IMR-90 (cell line): ENCODE measurements at regions not wholly inside any gene's neighbourhood (a gene's known extent, or its start where the extent isn't known, plus 50 kb on each side); places are given as distances from the start of the nearest gene placed in this dataset.

Experiments used
- FOS ChIP-seq: fragments of 150-350 bp; IDR thresholded peaks from 2 replicates; pipeline ENCODE4 v1.6.1; 2016; ENCODE audit warnings: low read depth, low read length
- MXI1 ChIP-seq: IDR thresholded peaks from 2 replicates; pipeline ENCODE4 v1.6.1; 2012; ENCODE audit warnings: low read depth, mild to moderate bottlenecking, low read length, moderate library complexity, borderline replicate concordance
- POLR2A ChIP-seq: IDR thresholded peaks from 2 replicates; pipeline ENCODE4 v1.6.1; 2012; ENCODE audit warnings: mild to moderate bottlenecking, low read depth, low read length
- TF ChIP-seq, protein P1 (sequence below): conservative IDR thresholded peaks from 2 replicates; pipeline ENCODE4 v1.5.1; 2012; ENCODE audit warnings: mild to moderate bottlenecking, low read depth, low read length, improper control_type of control experiment
- TF ChIP-seq, protein P2 (sequence below): fragments of 150-350 bp; IDR thresholded peaks from 2 replicates; pipeline ENCODE4 v1.6.1; 2016; ENCODE audit warnings: low read depth, mild to moderate bottlenecking, low read length, moderate library complexity, borderline replicate concordance

DNA sequence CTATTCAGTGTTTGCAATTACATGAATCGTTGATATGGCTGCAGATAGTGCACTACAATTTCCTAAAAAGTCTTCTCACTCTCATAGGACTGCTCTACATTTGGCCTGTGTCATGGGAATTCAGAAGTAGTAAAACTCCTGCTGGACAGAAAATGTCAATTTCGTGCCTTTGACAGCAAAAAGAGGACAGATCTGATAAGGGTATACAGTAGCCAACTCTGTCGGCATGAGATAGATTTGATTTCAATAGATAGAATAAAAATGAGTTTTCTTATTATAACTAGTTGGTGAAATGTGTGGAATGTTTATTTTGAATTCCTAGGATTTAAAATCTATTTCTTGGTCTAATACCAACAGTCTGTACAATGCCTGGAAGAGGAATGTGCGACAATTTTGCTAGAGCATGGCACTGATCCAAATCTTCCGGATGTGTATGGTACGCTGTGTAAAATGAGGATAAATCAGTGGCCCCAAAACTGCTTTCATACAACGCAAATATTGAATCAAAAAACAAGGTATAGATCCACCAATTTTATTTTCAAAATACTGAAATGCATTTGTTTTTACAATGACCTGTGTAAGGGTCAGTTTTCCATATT is 133.5 kb upstream of the CDK13 start:
- TF ChIP-seq, protein P1, sequence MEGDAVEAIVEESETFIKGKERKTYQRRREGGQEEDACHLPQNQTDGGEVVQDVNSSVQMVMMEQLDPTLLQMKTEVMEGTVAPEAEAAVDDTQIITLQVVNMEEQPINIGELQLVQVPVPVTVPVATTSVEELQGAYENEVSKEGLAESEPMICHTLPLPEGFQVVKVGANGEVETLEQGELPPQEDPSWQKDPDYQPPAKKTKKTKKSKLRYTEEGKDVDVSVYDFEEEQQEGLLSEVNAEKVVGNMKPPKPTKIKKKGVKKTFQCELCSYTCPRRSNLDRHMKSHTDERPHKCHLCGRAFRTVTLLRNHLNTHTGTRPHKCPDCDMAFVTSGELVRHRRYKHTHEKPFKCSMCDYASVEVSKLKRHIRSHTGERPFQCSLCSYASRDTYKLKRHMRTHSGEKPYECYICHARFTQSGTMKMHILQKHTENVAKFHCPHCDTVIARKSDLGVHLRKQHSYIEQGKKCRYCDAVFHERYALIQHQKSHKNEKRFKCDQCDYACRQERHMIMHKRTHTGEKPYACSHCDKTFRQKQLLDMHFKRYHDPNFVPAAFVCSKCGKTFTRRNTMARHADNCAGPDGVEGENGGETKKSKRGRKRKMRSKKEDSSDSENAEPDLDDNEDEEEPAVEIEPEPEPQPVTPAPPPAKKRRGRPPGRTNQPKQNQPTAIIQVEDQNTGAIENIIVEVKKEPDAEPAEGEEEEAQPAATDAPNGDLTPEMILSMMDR = no peak
- TF ChIP-seq, protein P2, sequence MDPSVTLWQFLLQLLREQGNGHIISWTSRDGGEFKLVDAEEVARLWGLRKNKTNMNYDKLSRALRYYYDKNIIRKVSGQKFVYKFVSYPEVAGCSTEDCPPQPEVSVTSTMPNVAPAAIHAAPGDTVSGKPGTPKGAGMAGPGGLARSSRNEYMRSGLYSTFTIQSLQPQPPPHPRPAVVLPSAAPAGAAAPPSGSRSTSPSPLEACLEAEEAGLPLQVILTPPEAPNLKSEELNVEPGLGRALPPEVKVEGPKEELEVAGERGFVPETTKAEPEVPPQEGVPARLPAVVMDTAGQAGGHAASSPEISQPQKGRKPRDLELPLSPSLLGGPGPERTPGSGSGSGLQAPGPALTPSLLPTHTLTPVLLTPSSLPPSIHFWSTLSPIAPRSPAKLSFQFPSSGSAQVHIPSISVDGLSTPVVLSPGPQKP = no peak
- TF ChIP-seq POLR2A (no peak), MXI1 (no peak), FOS (no peak)
